Activated CD4-positive, CD25-positive, alpha-beta regulatory T cell treated with anti-CD3 and anti-CD28 coated beads, Interleukin-2, amount 50 U/mL, for 16 hours (primary cell): ENCODE measurements at regions not wholly inside any gene's neighbourhood (a gene's known extent, or its start where the extent isn't known, plus 50 kb on each side); places are given as distances from the start of the nearest gene placed in this dataset.
"Not testable (repeated sequence)": the region's sequence is repeated elsewhere in the genome, so short reads cannot be mapped to it uniquely, and the experiment has no call there.

Experiments used
- DNase-seq: peaks from one replicate; pipeline ENCODE4 v3.0.0-alpha.2; 2020; ENCODE audit warnings: low read depth, low spot score

- no peak for DNase-seq
Observed at GRCh38 chrX:65331371-65331770, 203.2 kb downstream of the LAS1L start.

- no peak for DNase-seq
Observed at GRCh38 chrX:65300104-65300809, 234.3 kb downstream of the LAS1L start.

- DNase-seq = not testable (repeated sequence)
Observed at GRCh38 chrX:65282905-65283304, 251.7 kb downstream of the LAS1L start.

DNA sequence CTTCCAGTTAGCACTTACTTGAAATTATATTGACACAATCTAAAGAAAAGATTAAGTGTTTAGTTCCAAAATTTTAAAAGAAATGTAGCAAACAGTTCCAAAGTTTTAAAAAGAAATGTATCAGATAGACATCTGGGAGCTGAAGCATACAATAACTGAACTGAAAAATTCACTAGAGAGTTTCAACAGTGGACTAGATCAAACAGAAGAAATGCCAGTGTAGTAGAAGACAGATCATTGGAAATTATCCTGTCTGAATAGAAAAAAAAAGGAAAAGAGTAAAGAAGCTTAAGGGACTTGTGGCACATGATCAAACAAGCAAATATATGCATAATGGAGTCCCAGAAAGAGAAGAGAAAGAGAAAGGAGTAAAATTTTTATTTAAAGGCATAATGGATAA is 261.4 kb downstream of the LAS1L start:
- no peak for DNase-seq

DNA sequence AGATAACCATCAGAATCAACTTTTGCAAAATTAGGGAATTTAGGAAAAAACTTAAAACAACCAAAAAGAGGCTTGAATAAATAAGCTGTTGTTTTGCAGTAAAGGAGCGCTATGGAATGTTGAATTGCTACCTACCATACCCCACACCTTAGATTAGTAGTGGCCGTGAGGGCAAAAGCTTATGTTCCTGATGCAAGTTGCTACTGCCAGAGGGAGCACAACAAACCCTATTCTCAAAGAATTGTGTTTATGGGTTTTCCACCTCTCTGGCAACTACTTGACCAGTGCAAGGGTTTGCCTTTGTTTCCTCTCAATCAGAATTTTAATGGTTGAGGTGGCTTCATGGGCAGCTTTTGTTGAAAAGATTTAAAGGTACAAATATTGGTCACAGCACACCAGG is 268.1 kb downstream of the LAS1L start:
- DNase-seq = no peak

DNA sequence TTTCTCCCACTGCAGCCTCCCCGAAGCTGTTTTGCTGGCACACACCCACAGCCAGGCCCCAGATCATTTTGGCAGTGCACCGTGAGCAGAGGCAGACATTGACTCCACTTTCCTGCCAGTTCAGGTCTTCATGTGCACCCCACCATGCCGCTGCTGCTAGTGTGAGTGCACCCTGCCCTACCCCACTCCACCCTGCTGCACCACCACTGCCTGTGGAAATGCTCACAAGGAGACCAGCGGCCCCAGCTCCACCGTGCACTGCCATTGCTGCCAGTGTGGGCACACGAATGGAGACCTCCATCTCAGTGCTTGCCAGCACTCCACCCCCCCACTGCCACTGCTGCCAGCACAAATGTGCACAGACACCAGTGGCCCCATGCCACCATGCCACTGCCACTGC is 277.6 kb upstream of the ZC4H2 start:
- no peak for DNase-seq

DNA sequence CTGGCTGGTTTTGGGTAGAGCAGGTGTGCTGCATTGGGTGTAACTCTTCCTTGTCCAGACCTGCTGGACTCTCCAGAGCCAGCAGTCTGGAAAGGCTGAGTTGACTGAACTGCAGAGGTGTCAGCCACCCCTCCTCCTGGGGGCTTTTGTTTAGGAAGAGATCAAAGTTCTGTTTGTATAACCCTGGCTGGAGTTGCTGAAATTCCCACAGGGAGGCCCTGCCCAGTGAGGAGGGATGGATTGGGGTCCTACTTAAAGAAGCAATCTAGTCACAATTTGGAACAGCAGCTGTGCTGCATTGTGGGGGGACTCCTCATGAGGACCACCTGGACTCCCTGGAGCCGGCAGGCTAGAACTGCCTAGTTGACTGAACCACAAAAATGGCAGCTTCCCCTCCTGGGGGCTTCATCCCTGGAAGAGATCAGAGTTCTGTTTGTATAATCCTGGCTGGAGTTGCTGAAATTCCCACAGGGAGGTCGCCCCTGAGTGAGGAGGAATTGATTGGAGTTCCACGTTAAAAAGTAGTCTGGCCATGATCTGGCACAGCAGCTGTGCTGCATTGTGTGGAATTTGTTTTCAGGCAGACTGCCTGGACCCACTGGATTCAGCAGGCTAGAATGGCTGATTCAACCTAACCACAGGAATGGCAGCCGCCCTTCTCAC is 264.9 kb upstream of the ZC4H2 start:
- DNase-seq = no peak

DNA sequence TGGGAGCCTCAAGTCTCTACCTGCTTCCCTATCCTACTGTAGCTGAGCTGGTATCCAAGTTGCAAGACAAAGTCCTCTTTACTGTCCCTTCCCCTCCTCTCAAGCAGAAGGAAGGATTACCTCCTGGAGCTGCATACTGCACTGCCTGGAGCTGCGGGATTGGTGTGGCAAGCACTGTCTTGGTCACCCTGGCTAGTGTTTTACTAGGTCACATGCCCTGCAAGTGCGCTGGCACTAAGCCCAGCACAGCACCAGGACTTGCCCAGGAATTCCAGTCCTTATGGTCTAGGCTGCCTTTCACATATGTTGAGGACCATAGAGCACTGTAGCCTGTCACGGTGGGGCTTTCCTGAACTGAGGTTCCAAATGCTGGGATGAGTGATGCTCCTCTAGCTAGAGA is 227.3 kb upstream of the ZC4H2 start:
- no peak for DNase-seq

DNA sequence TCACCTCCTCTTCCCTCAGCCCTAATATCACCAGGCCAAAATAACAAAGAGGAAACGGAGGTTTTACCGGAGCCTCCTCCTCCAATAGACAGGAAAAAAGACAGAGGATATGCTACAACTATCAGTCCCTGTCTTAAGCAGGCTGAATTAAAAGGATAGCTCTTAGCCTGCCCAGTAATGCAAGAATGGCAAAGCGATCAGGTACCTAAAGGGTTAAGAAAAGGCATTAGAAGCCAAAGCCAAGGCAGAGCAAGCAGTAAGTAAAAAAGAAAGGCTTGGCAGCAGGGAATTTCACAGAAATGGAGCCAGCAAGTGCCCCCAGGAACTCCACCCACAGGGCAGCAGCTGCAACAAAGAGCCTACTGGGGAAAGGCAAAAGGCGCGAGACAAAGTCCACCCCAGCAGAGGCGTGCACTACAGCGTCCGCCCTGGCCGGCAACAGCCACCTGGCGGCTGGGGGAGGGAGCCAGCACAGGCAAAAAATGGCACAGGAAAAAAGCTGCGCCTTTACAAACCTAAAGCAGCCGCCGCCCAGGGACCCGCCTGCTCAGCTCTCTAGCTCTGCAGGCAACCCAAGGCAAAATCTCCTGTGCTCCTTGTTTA is 220.6 kb upstream of the ZC4H2 start:
- DNase-seq = no peak

- no peak for DNase-seq
Observed at GRCh38 chrX:65195621-65196020, 219.4 kb upstream of the ZC4H2 start.

DNA sequence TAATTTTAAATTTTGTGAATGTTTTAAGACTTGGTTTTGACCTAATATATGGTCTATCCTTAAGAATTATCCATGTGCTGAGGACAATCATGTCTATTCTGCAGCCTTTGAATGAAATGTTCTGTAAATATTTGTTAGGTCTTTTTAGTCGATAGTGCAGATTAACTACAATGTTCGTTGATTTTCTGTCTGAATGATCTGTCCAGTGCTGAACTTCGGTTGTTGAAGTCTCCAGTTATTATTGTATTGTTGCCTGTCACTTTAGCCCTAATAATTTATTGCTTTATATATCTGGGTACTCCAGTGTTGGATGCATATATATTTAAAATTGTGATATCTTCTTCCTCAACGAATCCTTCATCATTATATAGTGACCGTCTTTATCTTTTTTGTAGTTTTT is 218.3 kb upstream of the ZC4H2 start:
- DNase-seq = no peak

- not testable (repeated sequence) for DNase-seq
Observed at GRCh38 chrX:65163325-65163724, 187.1 kb upstream of the ZC4H2 start.

DNA sequence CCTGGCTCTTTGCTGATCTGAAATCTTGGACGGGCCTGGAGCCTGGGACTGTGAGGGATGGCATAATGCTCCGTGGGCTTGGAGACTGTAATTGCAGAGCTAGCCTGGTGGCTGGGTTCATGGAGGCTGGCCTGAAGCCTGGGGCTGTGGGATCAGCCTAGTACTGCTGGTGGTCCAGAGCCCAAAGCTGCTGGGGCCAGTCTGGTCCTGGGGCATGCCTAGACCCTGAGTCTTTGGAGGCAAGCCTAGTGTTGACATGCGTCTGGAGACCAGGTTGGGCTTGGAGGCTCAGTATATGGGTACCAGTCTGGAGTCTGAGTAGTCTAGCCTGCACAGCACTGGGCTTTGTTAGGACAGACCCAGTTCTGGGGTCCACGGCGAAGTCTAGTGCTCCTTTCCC is 172.0 kb upstream of the ZC4H2 start:
- DNase-seq = no peak

GRCh38 chrX:65136424-65136823 is 160.2 kb upstream of the ZC4H2 start:
- no peak for DNase-seq

GRCh38 chrX:65127842-65128241 is 151.6 kb upstream of the ZC4H2 start:
- DNase-seq = no peak

DNA sequence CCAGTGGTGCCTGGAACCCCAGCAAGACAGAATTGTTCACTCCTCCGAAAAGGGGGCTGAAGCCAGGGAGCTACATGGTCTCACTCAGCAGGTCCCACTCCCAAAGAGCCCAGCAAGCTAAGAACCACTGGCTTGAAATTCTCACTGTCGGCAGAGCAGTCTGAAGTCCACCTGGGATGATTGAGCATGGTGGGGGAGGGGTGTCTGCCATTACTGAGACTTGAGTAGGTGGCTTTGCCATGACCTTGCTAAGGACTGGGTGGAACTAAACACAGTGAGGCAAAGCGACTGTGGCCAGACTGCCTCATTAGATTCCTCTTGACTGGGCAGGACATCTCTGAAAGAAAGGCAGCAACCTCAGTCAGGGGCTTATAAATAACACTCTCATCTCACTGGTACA is 122.6 kb upstream of the ZC4H2 start:
- no peak for DNase-seq

- no peak for DNase-seq
Observed at GRCh38 chrX:65093658-65094057, 117.4 kb upstream of the ZC4H2 start.

GRCh38 chrX:65073233-65073632 is 97.0 kb upstream of the ZC4H2 start:
- no peak for DNase-seq

GRCh38 chrX:65072590-65072989 is 96.3 kb upstream of the ZC4H2 start:
- no peak for DNase-seq

- not testable (repeated sequence) for DNase-seq
Observed at GRCh38 chrX:65058626-65059025, 82.4 kb upstream of the ZC4H2 start.

GRCh38 chrX:65045001-65045400 is 68.8 kb upstream of the ZC4H2 start:
- DNase-seq = no peak

DNA sequence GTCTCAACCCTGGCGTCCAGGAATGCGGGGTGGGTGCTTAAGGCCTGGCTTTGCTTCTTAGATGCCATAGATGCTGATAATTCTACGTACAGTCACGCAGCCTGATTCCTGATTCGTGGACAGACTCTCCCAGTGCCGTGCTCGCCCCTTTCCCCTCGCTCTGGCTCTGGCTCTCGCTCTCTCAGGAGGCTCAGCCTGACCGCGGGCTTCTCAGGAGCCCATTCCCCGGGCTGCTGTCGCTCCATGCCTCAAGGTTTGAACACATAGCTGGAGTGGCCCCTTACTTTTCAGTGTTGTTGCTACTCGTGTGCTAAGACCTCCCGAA is 59.2 kb upstream of the ZC4H2 start:
- DNase-seq = no peak
